ENCODE measurements at regions not wholly inside any gene's neighbourhood (a gene's known extent, or its start where the extent isn't known, plus 50 kb on each side); places are given as distances from the start of the nearest gene placed in this dataset.
A peak's percentile ranks its signal among the peaks of the same experiment; 100 is the strongest.

- peak; percentile 31; the same call in 1 of the 2 replicates for TF ChIP-seq ISL1 (CRISPR knock-in tag; IDR thresholded peaks at IDR 0.05)
- no peak for TF ChIP-seq ESRRG (CRISPR knock-in tag; IDR thresholded peaks at IDR 0.05)
Observed at GRCh38 chr2:188042412-188042811, 249.3 kb upstream of the GULP1 start.

GRCh38 chr2:188045016-188045415 lies 246.7 kb upstream of the GULP1 start:
- ATAC-seq: no peak
- TF ChIP-seq OSR1 (CRISPR knock-in tag; IDR thresholded peaks at IDR 0.05) (no peak), TSHZ2 (CRISPR knock-in tag; IDR thresholded peaks at IDR 0.05) (no peak), ZNF8 (CRISPR knock-in tag; IDR thresholded peaks at IDR 0.05) (no peak), ZFP30 (CRISPR knock-in tag; IDR thresholded peaks at IDR 0.05) (no peak), CSDC2 (CRISPR knock-in tag; IDR thresholded peaks at IDR 0.05) (no peak)

More at GRCh38 chr2:188042412-188042811, 249.3 kb upstream of the GULP1 start:
- peak; percentile 70 for ATAC-seq

GRCh38 chr2:188046437-188046836 lies 245.2 kb upstream of the GULP1 start:
- no peak for TF ChIP-seq CREB5 (CRISPR knock-in tag; IDR thresholded peaks at IDR 0.05; ENCODE audit: low read depth)
- no peak for TF ChIP-seq TSHZ2 (CRISPR knock-in tag; IDR thresholded peaks at IDR 0.05)
- TF ChIP-seq RARB (CRISPR knock-in tag; IDR thresholded peaks at IDR 0.05): no peak
- TF ChIP-seq TCF4 (CRISPR knock-in tag; IDR thresholded peaks at IDR 0.05; ENCODE audit: borderline replicate concordance): no peak
- no peak for TF ChIP-seq CSRNP3 (CRISPR knock-in tag; IDR thresholded peaks at IDR 0.05)
- TF ChIP-seq SNAI2 (CRISPR knock-in tag; IDR thresholded peaks at IDR 0.05): no peak
- no peak for TF ChIP-seq ZFP3 (CRISPR knock-in tag; IDR thresholded peaks at IDR 0.05)
- TF ChIP-seq ARNTL (CRISPR knock-in tag; IDR thresholded peaks at IDR 0.05; ENCODE audit: borderline replicate concordance, low read depth): no peak
- TF ChIP-seq ZNF70 (CRISPR knock-in tag; IDR thresholded peaks at IDR 0.05): no peak
- TF ChIP-seq ESRRG (CRISPR knock-in tag; IDR thresholded peaks at IDR 0.05): no peak
- no peak for TF ChIP-seq PPARA (CRISPR knock-in tag; IDR thresholded peaks at IDR 0.05; ENCODE audit: borderline replicate concordance)
- TF ChIP-seq ISL1 (CRISPR knock-in tag; IDR thresholded peaks at IDR 0.05): no peak
- no peak for TF ChIP-seq ZFP30 (CRISPR knock-in tag; IDR thresholded peaks at IDR 0.05)
- no peak for TF ChIP-seq ZNF565 (CRISPR knock-in tag; conservative IDR thresholded peaks at IDR 0.05; ENCODE audit: low read depth)
- TF ChIP-seq BACH2 (CRISPR knock-in tag; IDR thresholded peaks at IDR 0.05; ENCODE audit: borderline replicate concordance): no peak
- no peak for TF ChIP-seq CSDC2 (CRISPR knock-in tag; IDR thresholded peaks at IDR 0.05)
- no peak for TF ChIP-seq PATZ1 (CRISPR knock-in tag; IDR thresholded peaks at IDR 0.05; ENCODE audit: borderline replicate concordance)
- ATAC-seq: no peak

Data from SK-N-SH treated with all-trans-retinoic acid at 6 μM for 48 hours (cell line).